ENCODE measurements at regions not wholly inside any gene's neighbourhood (a gene's known extent, or its start where the extent isn't known, plus 50 kb on each side); places are given as distances from the start of the nearest gene placed in this dataset.

GRCh38 chr9:78767490-78767889 lies 470.6 kb downstream of the PSAT1 start:
- no peak overlapping the region for H3K27ac Mint-ChIP-seq

GRCh38 chr9:78769690-78770089 lies 472.8 kb downstream of the PSAT1 start:
- H3K9me3 Mint-ChIP-seq = no peaks in the 10 kb centered on the region
- no peak overlapping the region for H3K27ac Mint-ChIP-seq
- no peaks in the 10 kb centered on the region for H3K4me1 Mint-ChIP-seq (ENCODE audit: low read depth)
- H3K4me3 Mint-ChIP-seq (ENCODE audit: low read depth) = no peak overlapping the region
- no peaks in the 10 kb centered on the region for H3K36me3 Mint-ChIP-seq (ENCODE audit: low read depth)
- no peaks in the 10 kb centered on the region for H3K27me3 Mint-ChIP-seq (ENCODE audit: low read depth)
- intact Hi-C loops (cut with micrococcal nuclease) = no loop called here
- DNase-seq (ENCODE audit: low spot score) = no peak

More at GRCh38 chr9:78767490-78767889, 470.6 kb downstream of the PSAT1 start:
- H3K9me3 Mint-ChIP-seq = no peaks in the 10 kb centered on the region
- no peaks in the 10 kb centered on the region for H3K36me3 Mint-ChIP-seq (ENCODE audit: low read depth)
- no peak overlapping the region for H3K4me3 Mint-ChIP-seq (ENCODE audit: low read depth)
- H3K4me1 Mint-ChIP-seq (ENCODE audit: low read depth) = no peaks in the 10 kb centered on the region
- H3K27me3 Mint-ChIP-seq (ENCODE audit: low read depth) = no peaks in the 10 kb centered on the region
- intact Hi-C loops (cut with micrococcal nuclease) = no loop called here
- DNase-seq (ENCODE audit: low spot score) = no peak

DNA sequence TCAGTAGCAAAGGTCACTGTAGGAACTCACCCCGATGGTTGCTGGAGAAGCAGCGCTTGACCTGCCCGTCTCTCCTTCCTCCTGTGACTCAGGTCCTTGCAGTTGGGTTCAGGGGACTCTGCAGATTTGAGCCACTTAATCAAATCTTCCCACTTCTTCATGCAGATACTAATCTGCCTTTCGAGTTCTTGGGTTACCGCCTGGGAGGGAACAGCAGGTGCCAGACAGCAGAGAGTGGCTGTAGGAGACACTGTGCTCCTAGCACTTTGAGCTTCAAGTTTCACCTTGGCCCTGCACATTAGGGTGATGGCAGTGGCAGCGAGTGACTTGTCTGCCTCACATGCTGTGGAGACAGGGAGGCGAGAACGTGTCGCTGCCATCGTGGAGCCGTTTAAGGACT lies 478.3 kb downstream of the PSAT1 start:
- H3K36me3 Mint-ChIP-seq (ENCODE audit: low read depth) = no peaks in the 10 kb centered on the region
- no peaks in the 10 kb centered on the region for H3K4me1 Mint-ChIP-seq (ENCODE audit: low read depth)
- DNase-seq (ENCODE audit: low spot score) = no peak
- no peak overlapping the region for H3K4me3 Mint-ChIP-seq (ENCODE audit: low read depth)
- no peak overlapping the region for H3K27ac Mint-ChIP-seq
- H3K9me3 Mint-ChIP-seq = no peaks in the 10 kb centered on the region
- no peaks in the 10 kb centered on the region for H3K27me3 Mint-ChIP-seq (ENCODE audit: low read depth)
- intact Hi-C loops (cut with micrococcal nuclease) = no loop called here

DNA sequence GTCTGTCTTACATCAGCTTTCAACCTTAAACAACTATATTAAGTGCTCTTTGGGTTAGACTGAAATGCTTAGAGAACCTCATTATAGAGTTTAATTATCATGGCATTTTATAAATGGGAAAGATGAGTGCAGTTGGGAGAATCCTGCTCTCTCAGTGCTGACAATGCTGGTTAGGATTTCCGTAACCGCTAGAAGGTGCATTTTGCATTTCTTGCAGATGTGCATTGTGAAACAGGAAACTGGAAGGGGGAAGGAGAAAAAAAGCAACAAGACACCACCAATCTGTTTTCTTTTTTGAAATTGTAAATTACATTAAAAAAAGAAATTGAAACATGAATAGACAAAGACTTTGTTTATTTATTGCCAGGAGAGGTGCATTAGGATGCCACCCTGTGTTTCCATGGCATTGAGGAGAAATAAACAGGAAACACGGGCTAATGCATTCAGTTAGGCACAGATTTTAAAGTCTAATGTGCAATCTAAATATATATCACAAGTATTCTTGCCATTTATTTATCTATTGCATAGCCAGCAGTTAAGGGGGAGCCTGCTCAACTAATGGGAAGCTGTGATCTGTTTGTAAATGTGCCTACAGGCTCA lies 478.9 kb downstream of the PSAT1 start:
- no peaks in the 10 kb centered on the region for H3K9me3 Mint-ChIP-seq
- no peak for DNase-seq (ENCODE audit: low spot score)
- H3K27ac Mint-ChIP-seq = no peak overlapping the region
- H3K27me3 Mint-ChIP-seq (ENCODE audit: low read depth) = no peaks in the 10 kb centered on the region
- no peak overlapping the region for H3K4me3 Mint-ChIP-seq (ENCODE audit: low read depth)
- intact Hi-C loops (cut with micrococcal nuclease) = no loop called here
- H3K36me3 Mint-ChIP-seq (ENCODE audit: low read depth) = no peaks in the 10 kb centered on the region
- H3K4me1 Mint-ChIP-seq (ENCODE audit: low read depth) = no peaks in the 10 kb centered on the region

- Mint-ChIP-seq H3K4me3 (ENCODE audit: low read depth) (no peak overlapping the region), H3K9me3 (no peaks in the 10 kb centered on the region), H3K36me3 (ENCODE audit: low read depth) (no peaks in the 10 kb centered on the region), H3K27me3 (ENCODE audit: low read depth) (no peaks in the 10 kb centered on the region), H3K27ac (no peak overlapping the region), H3K4me1 (ENCODE audit: low read depth) (no peaks in the 10 kb centered on the region)
- intact Hi-C loops (cut with micrococcal nuclease) = no loop called here
- no peak for DNase-seq (ENCODE audit: low spot score)
Measured at GRCh38 chr9:78777747-78778146, 480.8 kb downstream of the PSAT1 start.

- H3K4me1 Mint-ChIP-seq (ENCODE audit: low read depth) = no peaks in the 10 kb centered on the region
- H3K4me3 Mint-ChIP-seq (ENCODE audit: low read depth) = no peak overlapping the region
- no peaks in the 10 kb centered on the region for H3K36me3 Mint-ChIP-seq (ENCODE audit: low read depth)
- intact Hi-C loops (cut with micrococcal nuclease) = no loop called here
- no peaks in the 10 kb centered on the region for H3K9me3 Mint-ChIP-seq
- no peak for DNase-seq (ENCODE audit: low spot score)
- no peak overlapping the region for H3K27ac Mint-ChIP-seq
- H3K27me3 Mint-ChIP-seq (ENCODE audit: low read depth) = no peaks in the 10 kb centered on the region
Measured at GRCh38 chr9:78778318-78778717, 481.4 kb downstream of the PSAT1 start.

DNA sequence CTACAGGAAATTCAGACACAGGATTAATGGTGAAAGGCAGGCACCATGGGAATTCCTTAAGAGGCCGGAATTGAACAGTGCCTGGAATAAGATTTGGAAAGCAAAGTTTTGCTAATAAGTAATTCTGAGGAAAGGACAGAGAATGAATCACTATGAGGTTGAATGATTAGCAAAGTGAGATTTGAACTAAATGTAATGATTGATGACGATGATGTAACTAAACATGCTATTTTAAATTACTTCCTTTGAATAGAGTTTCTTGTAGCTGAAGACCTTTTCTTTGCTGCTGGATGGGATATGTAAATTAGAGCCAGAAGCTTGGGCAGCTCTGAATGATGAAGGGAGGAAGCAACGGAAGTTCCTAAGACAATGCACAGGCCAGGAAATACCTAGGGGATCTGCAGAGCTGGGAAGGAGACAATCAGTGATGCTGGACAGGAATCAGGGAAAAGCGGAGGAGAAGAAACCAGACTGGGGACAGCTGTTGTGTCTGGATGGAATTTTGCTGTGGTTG lies 482.0 kb downstream of the PSAT1 start:
- Mint-ChIP-seq H3K4me3 (ENCODE audit: low read depth) (no peak overlapping the region), H3K27ac (no peak overlapping the region), H3K27me3 (ENCODE audit: low read depth) (no peaks in the 10 kb centered on the region), H3K9me3 (no peaks in the 10 kb centered on the region), H3K4me1 (ENCODE audit: low read depth) (no peaks in the 10 kb centered on the region), H3K36me3 (ENCODE audit: low read depth) (no peaks in the 10 kb centered on the region)
- no peak for DNase-seq (ENCODE audit: low spot score)
- intact Hi-C loops (cut with micrococcal nuclease) = no loop called here

- intact Hi-C loops (cut with micrococcal nuclease) = no loop called here
- H3K9me3 Mint-ChIP-seq = no peaks in the 10 kb centered on the region
- DNase-seq (ENCODE audit: low spot score) = no peak
- H3K27ac Mint-ChIP-seq = no peak overlapping the region
- no peaks in the 10 kb centered on the region for H3K36me3 Mint-ChIP-seq (ENCODE audit: low read depth)
- H3K4me3 Mint-ChIP-seq (ENCODE audit: low read depth) = no peak overlapping the region
- H3K4me1 Mint-ChIP-seq (ENCODE audit: low read depth) = no peaks in the 10 kb centered on the region
- H3K27me3 Mint-ChIP-seq (ENCODE audit: low read depth) = no peaks in the 10 kb centered on the region
Measured at GRCh38 chr9:78781681-78782080, 484.8 kb downstream of the PSAT1 start.

- no peaks in the 10 kb centered on the region for H3K27me3 Mint-ChIP-seq (ENCODE audit: low read depth)
- H3K27ac Mint-ChIP-seq = no peak overlapping the region
- DNase-seq (ENCODE audit: low spot score) = no peak
- no peaks in the 10 kb centered on the region for H3K9me3 Mint-ChIP-seq
- no peak overlapping the region for H3K4me3 Mint-ChIP-seq (ENCODE audit: low read depth)
- H3K4me1 Mint-ChIP-seq (ENCODE audit: low read depth) = no peaks in the 10 kb centered on the region
- intact Hi-C loops (cut with micrococcal nuclease) = no loop called here
- H3K36me3 Mint-ChIP-seq (ENCODE audit: low read depth) = no peaks in the 10 kb centered on the region
Measured at GRCh38 chr9:78782234-78782633, 485.3 kb downstream of the PSAT1 start.

- no peaks in the 10 kb centered on the region for H3K4me1 Mint-ChIP-seq (ENCODE audit: low read depth)
- intact Hi-C loops (cut with micrococcal nuclease) = no loop called here
- H3K9me3 Mint-ChIP-seq = no peaks in the 10 kb centered on the region
- no peaks in the 10 kb centered on the region for H3K27me3 Mint-ChIP-seq (ENCODE audit: low read depth)
- no peak overlapping the region for H3K4me3 Mint-ChIP-seq (ENCODE audit: low read depth)
- no peaks in the 10 kb centered on the region for H3K36me3 Mint-ChIP-seq (ENCODE audit: low read depth)
- DNase-seq (ENCODE audit: low spot score) = no peak
- H3K27ac Mint-ChIP-seq = no peak overlapping the region
Measured at GRCh38 chr9:78782858-78783257, 485.9 kb downstream of the PSAT1 start.

DNA sequence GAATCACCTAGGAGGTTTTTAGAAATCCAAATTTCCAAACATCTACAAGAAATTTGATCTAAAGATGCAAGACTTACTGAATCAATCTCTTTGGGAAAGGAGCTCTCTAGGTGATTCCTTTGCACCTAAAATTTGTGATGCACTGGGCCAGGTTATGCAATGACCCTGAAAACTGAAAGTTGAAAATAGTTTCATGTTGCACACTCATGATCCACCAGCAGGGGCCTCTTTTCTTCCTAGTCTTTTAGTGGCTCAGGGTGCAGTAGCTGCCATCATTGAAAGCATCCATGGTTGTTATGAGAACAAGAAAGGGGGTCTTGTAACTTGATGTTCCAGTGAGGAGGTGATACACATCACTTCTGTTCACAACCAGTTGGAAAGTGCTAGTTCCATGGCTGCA lies 486.8 kb downstream of the PSAT1 start:
- Mint-ChIP-seq H3K4me3 (ENCODE audit: low read depth) (no peak overlapping the region), H3K27ac (no peak overlapping the region), H3K9me3 (no peaks in the 10 kb centered on the region), H3K36me3 (ENCODE audit: low read depth) (no peaks in the 10 kb centered on the region), H3K4me1 (ENCODE audit: low read depth) (no peaks in the 10 kb centered on the region), H3K27me3 (ENCODE audit: low read depth) (no peaks in the 10 kb centered on the region)
- DNase-seq (ENCODE audit: low spot score) = no peak
- intact Hi-C loops (cut with micrococcal nuclease) = no loop called here

DNA sequence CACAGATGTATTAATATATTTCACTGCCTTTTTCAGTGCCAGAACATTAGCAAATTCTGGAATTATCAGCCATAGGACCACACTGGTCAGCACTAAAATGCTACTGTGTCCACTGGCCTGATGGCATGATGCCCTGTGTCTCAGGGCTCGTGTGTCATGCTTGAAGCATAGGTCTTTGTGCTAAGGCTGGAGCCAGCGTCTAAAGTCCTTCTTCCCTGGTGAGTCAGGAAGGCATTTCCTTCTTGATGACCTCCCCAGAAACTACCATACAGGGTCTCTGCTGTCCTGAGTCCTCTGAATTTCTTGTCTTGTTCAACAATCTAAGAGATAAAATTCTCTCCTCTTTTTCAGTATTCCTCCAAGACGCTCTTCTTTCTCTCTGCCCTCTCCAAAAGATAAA lies 489.9 kb downstream of the PSAT1 start:
- no peak overlapping the region for H3K27ac Mint-ChIP-seq
- no peaks in the 10 kb centered on the region for H3K9me3 Mint-ChIP-seq
- H3K4me3 Mint-ChIP-seq (ENCODE audit: low read depth) = no peak overlapping the region
- no peaks in the 10 kb centered on the region for H3K27me3 Mint-ChIP-seq (ENCODE audit: low read depth)
- H3K36me3 Mint-ChIP-seq (ENCODE audit: low read depth) = no peaks in the 10 kb centered on the region
- no peak for DNase-seq (ENCODE audit: low spot score)
- H3K4me1 Mint-ChIP-seq (ENCODE audit: low read depth) = no peaks in the 10 kb centered on the region
- intact Hi-C loops (cut with micrococcal nuclease) = no loop called here

DNA sequence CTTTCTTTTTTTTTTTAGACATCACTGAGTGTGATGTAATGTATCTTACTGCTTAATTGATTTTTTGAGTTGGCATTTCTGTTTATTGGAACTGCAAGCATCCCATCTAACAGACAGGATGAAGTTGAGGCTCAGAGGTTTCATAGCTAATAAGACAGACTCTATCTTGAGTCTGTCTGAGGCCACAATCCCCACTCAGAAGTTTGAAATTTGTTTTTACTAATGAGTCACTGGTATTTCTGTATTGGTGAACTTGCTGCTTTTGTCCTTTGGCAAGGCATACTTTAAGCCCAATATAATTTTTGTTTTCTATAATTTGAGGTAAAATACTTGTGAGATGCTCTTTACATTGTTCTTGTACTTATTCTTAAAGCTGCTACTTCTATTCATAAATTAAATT lies 491.2 kb downstream of the PSAT1 start:
- Mint-ChIP-seq H3K27ac (no peak overlapping the region), H3K36me3 (ENCODE audit: low read depth) (no peaks in the 10 kb centered on the region), H3K9me3 (no peaks in the 10 kb centered on the region), H3K27me3 (ENCODE audit: low read depth) (no peaks in the 10 kb centered on the region), H3K4me1 (ENCODE audit: low read depth) (no peaks in the 10 kb centered on the region), H3K4me3 (ENCODE audit: low read depth) (no peak overlapping the region)
- intact Hi-C loops (cut with micrococcal nuclease) = no loop called here
- DNase-seq (ENCODE audit: low spot score) = no peak

- intact Hi-C loops (cut with micrococcal nuclease) = no loop called here
- Mint-ChIP-seq H3K36me3 (ENCODE audit: low read depth) (no peaks in the 10 kb centered on the region), H3K9me3 (no peaks in the 10 kb centered on the region), H3K27ac (no peak overlapping the region), H3K4me3 (ENCODE audit: low read depth) (no peak overlapping the region), H3K27me3 (ENCODE audit: low read depth) (no peaks in the 10 kb centered on the region), H3K4me1 (ENCODE audit: low read depth) (no peaks in the 10 kb centered on the region)
- no peak for DNase-seq (ENCODE audit: low spot score)
Measured at GRCh38 chr9:78791779-78792178, 494.9 kb downstream of the PSAT1 start.
